ENCODE measurements at regions not wholly inside any gene's neighbourhood (a gene's known extent, or its start where the extent isn't known, plus 50 kb on each side); places are given as distances from the start of the nearest gene placed in this dataset.

- Histone ChIP-seq H3K4me1 (ENCODE audit: control insufficient read depth, extremely low read depth, insufficient read depth, low read length) (no peaks in the 10 kb centered on the region), H3K27me3 (ENCODE audit: control insufficient read depth in 2 of 2, insufficient read depth in 2 of 2, low read length in 2 of 2) (no peaks in the 10 kb centered on the region), H3K9me1 (replicated peaks; ENCODE audit: control insufficient read depth, extremely low read depth, insufficient read depth, low read length) (no peaks in the 10 kb centered on the region), H3K9me3 (replicated peaks; ENCODE audit: control insufficient read depth, insufficient read depth, low read length) (no peaks in the 10 kb centered on the region), H3K4me3 (replicated peaks in 1 of 3; ENCODE audit: insufficient read depth in 1 of 3, low read depth in 1 of 3, low read length in 3 of 3) (no peak overlapping the region), H3K9ac (replicated peaks; ENCODE audit: extremely low read depth, insufficient read depth, low read length) (no peak overlapping the region), H2AFZ (ENCODE audit: low read depth, low read length) (no peak overlapping the region), H3K27ac (ENCODE audit: insufficient read depth, low read depth, low read length) (no peak overlapping the region), H3K4me2 (ENCODE audit: insufficient read depth, low read length) (no peak overlapping the region), H3K36me3 (ENCODE audit: control insufficient read depth in 2 of 2, extremely low read depth in 1 of 2, insufficient read depth in 2 of 2, low read length in 2 of 2) (no peaks in the 10 kb centered on the region), H4K20me1 (replicated peaks; ENCODE audit: control insufficient read depth, extremely low read depth, insufficient read depth, low read length) (no peaks in the 10 kb centered on the region), H3K79me2 (ENCODE audit: control insufficient read depth, insufficient read depth, low read length) (no peaks in the 10 kb centered on the region)
- CTCF ChIA-PET: no interaction called here
- intact Hi-C loops (cut with micrococcal nuclease): no loop called here
- no TSS peak for BruUV-seq (replicated peaks)
- FAIRE-seq (no peak), DNase-seq (ENCODE audit: low read depth, low spot score) (no peak)
- dilution Hi-C loops (cut with MboI; ENCODE audit: extremely low pct_ligation_motif_present, low sequenced_read_pairs): no loop called here
- POLR2A ChIA-PET: no interaction called here
- no peak for TF ChIP-seq GATA2 (IDR thresholded peaks at IDR 0.05; ENCODE audit: insufficient read depth, insufficient read length, low read depth, low read length)
- TF ChIP-seq MYC (IDR thresholded peaks at IDR 0.05; ENCODE audit: low read depth, low read length): no peak
- no peak for TF ChIP-seq MAX (IDR thresholded peaks at IDR 0.05; ENCODE audit: insufficient read depth, insufficient read length)
- no peak for TF ChIP-seq CTCF (IDR thresholded peaks at IDR 0.05; ENCODE audit: extremely low read depth in 1 of 2, insufficient read depth in 1 of 2, low read depth in 1 of 2, low read length in 2 of 2)
- no peak for TF ChIP-seq EZH2 (IDR thresholded peaks at IDR 0.05; ENCODE audit: borderline replicate concordance, low read depth, low read length, severe bottlenecking)
- TF ChIP-seq POLR2A (IDR thresholded peaks at IDR 0.05; ENCODE audit: low read depth, low read length): no peak
- no peak for TF ChIP-seq POLR2AphosphoS5 (IDR thresholded peaks at IDR 0.05; ENCODE audit: insufficient read depth, low read depth, low read length)
- no peak for TF ChIP-seq JUN (IDR thresholded peaks at IDR 0.05; ENCODE audit: borderline replicate concordance, insufficient read depth, insufficient read length, low read depth)
- TF ChIP-seq FOS (IDR thresholded peaks at IDR 0.05; ENCODE audit: borderline replicate concordance, insufficient read depth, low read length): no peak
Observed at GRCh38 chr17:33385713-33386112, 92.6 kb upstream of the ASIC2 start.

Data from endothelial cell of umbilical vein (primary cell).